ENCODE measurements at regions not wholly inside any gene's neighbourhood (a gene's known extent, or its start where the extent isn't known, plus 50 kb on each side); places are given as distances from the start of the nearest gene placed in this dataset.

GRCh38 chr5:155282503-155283107 is 269.1 kb downstream of the KIF4B start:
- no peak for DNase-seq (ENCODE audit: low read depth in 4 of 4, low spot score in 3 of 4)

- DNase-seq (ENCODE audit: low read depth in 4 of 4, low spot score in 3 of 4) = no peak
Observed at GRCh38 chr5:155285706-155286105, 272.2 kb downstream of the KIF4B start.

- peak in 1 of 4 donors; percentile 2 for DNase-seq (ENCODE audit: low read depth in 4 of 4, low spot score in 3 of 4)
Observed at GRCh38 chr5:155290937-155291336, 277.4 kb downstream of the KIF4B start.

GRCh38 chr5:155293605-155294178 is 280.1 kb downstream of the KIF4B start:
- DNase-seq (ENCODE audit: low read depth in 4 of 4, low spot score in 3 of 4) = no peak

- no peak for DNase-seq (ENCODE audit: low read depth in 4 of 4, low spot score in 3 of 4)
Observed at GRCh38 chr5:155295111-155295510, 281.6 kb downstream of the KIF4B start.

GRCh38 chr5:155299386-155300005 is 285.9 kb downstream of the KIF4B start:
- DNase-seq (ENCODE audit: low read depth in 4 of 4, low spot score in 3 of 4) = no peak

- DNase-seq (ENCODE audit: low read depth in 4 of 4, low spot score in 3 of 4) = no peak
Observed at GRCh38 chr5:155303120-155303519, 289.6 kb downstream of the KIF4B start.

GRCh38 chr5:155307229-155307628 is 293.7 kb downstream of the KIF4B start:
- DNase-seq (ENCODE audit: low read depth in 4 of 4, low spot score in 3 of 4) = no peak

GRCh38 chr5:155308289-155308688 is 294.7 kb downstream of the KIF4B start:
- DNase-seq (ENCODE audit: low read depth in 4 of 4, low spot score in 3 of 4) = no peak

GRCh38 chr5:155309021-155309746 is 295.6 kb downstream of the KIF4B start:
- DNase-seq (ENCODE audit: low read depth in 4 of 4, low spot score in 3 of 4) = no peak

- no peak for DNase-seq (ENCODE audit: low read depth in 4 of 4, low spot score in 3 of 4)
Observed at GRCh38 chr5:155311721-155312120, 298.2 kb downstream of the KIF4B start.

- no peak for DNase-seq (ENCODE audit: low read depth in 4 of 4, low spot score in 3 of 4)
Observed at GRCh38 chr5:155313518-155313917, 300.0 kb downstream of the KIF4B start.

GRCh38 chr5:155316070-155316714 is 302.6 kb downstream of the KIF4B start:
- no peak for DNase-seq (ENCODE audit: low read depth in 4 of 4, low spot score in 3 of 4)

- DNase-seq (ENCODE audit: low read depth in 4 of 4, low spot score in 3 of 4) = no peak
Observed at GRCh38 chr5:155332618-155333017, 319.1 kb downstream of the KIF4B start.

GRCh38 chr5:155342956-155343355 is 329.4 kb downstream of the KIF4B start:
- no peak for DNase-seq (ENCODE audit: low read depth in 4 of 4, low spot score in 3 of 4)

GRCh38 chr5:155343468-155343867 is 329.9 kb downstream of the KIF4B start:
- DNase-seq (ENCODE audit: low read depth in 4 of 4, low spot score in 3 of 4) = no peak

GRCh38 chr5:155353231-155353630 is 339.7 kb downstream of the KIF4B start:
- no peak for DNase-seq (ENCODE audit: low read depth in 4 of 4, low spot score in 3 of 4)

- DNase-seq (ENCODE audit: low read depth in 4 of 4, low spot score in 3 of 4) = no peak
Observed at GRCh38 chr5:155366096-155366495, 352.5 kb downstream of the KIF4B start.

GRCh38 chr5:155367841-155368240 is 354.3 kb downstream of the KIF4B start:
- DNase-seq (ENCODE audit: low read depth in 4 of 4, low spot score in 3 of 4) = no peak

- DNase-seq (ENCODE audit: low read depth in 4 of 4, low spot score in 3 of 4) = no peak
Observed at GRCh38 chr5:155368490-155368889, 354.9 kb downstream of the KIF4B start.

GRCh38 chr5:155380480-155380879 is 366.9 kb downstream of the KIF4B start:
- DNase-seq (ENCODE audit: low read depth in 4 of 4, low spot score in 3 of 4) = no peak

All from right renal pelvis (tissue), 4 donors.